CD4-positive, alpha-beta T cell (primary cell): ENCODE measurements at regions not wholly inside any gene's neighbourhood (a gene's known extent, or its start where the extent isn't known, plus 50 kb on each side); places are given as distances from the start of the nearest gene placed in this dataset.

Source experiments
- ATAC-seq: fragments of 200-7000 bp; cut with Tn5 transposase; one replicate; pipeline ENCODE4 v1.10.0; 2022; ENCODE audit warnings: mild to moderate bottlenecking; ENCODE audit not compliant: poor library complexity
- CTCF ChIA-PET: fragments of 350-600 bp; sonication (Branson Sonifier 250); formaldehyde crosslinking; loops from one replicate; lab custom pipeline; 2021; ENCODE audit warnings: antibody characterized with exemption, inconsistent platforms; lab: Charles Lee
- POLR2A ChIA-PET: fragments of 350-600 bp; sonication (Branson Sonifier 250); formaldehyde crosslinking; loops from one replicate; lab custom pipeline; 2021; ENCODE audit warnings: antibody characterized with exemption, inconsistent platforms; lab: Charles Lee
- DNase-seq, 14 experiments: peaks; one replicate each; pipeline ENCODE4 v3.0.0-alpha.2; 2013 to 2020; ENCODE audit warnings: mixed read lengths in 2 of 14
- H3K27ac ChIP-seq, 2 donors: one replicate each; pipeline versions ENCODE4 v1.5.1 to v1.7.0; 2013; ENCODE audit warnings: low read length in 2 of 2, low read depth in 1 of 2, mild to moderate bottlenecking in 1 of 2
- H3K27me3 ChIP-seq, 2 experiments: 1 replicate in 1 of 2; 2 replicates in 1 of 2; pipeline versions ENCODE4 v1.6.1 to v1.7.0; 2013; ENCODE audit warnings: low read length in 2 of 2, control low read depth in 1 of 2, mild to moderate bottlenecking in 1 of 2, moderate library complexity in 1 of 2; ENCODE audit not compliant: insufficient read depth in 2 of 2, control insufficient read depth in 1 of 2
- H3K36me3 ChIP-seq: one replicate; pipeline ENCODE4 v1.6.1; 2013; ENCODE audit warnings: low read length, control low read depth; ENCODE audit not compliant: insufficient read depth
- H3K4me1 ChIP-seq: one replicate; pipeline ENCODE4 v1.6.1; 2013; ENCODE audit warnings: low read length, control low read depth; ENCODE audit not compliant: insufficient read depth
- H3K4me3 ChIP-seq: one replicate; pipeline ENCODE4 v1.5.1; 2013; ENCODE audit warnings: mild to moderate bottlenecking, low read length, moderate library complexity
- H3K9me3 ChIP-seq, 2 experiments: 1 replicate in 1 of 2; 2 replicates in 1 of 2; pipeline versions ENCODE4 v1.6.1 to v1.7.0; 2013; ENCODE audit warnings: low read length in 2 of 2, mild to moderate bottlenecking in 2 of 2, control low read depth in 1 of 2, moderate library complexity in 1 of 2; ENCODE audit not compliant: control insufficient read depth in 1 of 2, insufficient read depth in 1 of 2
- H3K27ac Mint-ChIP-seq: one replicate; pipeline ENCODE4 v1.8.0; 2020; ENCODE audit warnings: mixed read lengths
- H3K27me3 Mint-ChIP-seq: one replicate; pipeline ENCODE4 v1.8.0; 2021; ENCODE audit warnings: mixed read lengths
- H3K36me3 Mint-ChIP-seq: one replicate; pipeline ENCODE4 v1.8.0; 2021; ENCODE audit warnings: low read depth, mixed read lengths
- H3K4me1 Mint-ChIP-seq: one replicate; pipeline ENCODE4 v1.8.0; 2021; ENCODE audit warnings: low read depth, mixed read lengths
- H3K4me3 Mint-ChIP-seq: one replicate; pipeline ENCODE4 v1.8.0; 2020; ENCODE audit warnings: mild to moderate bottlenecking, mixed read lengths
- H3K9me3 Mint-ChIP-seq: one replicate; pipeline ENCODE4 v1.8.0; 2020; ENCODE audit warnings: mixed read lengths
- CTCF ChIP-seq: fragments of 200-600 bp; IDR thresholded peaks from one replicate; pipeline ENCODE4 v1.8.0; 2022; ENCODE audit warnings: antibody characterized with exemption, mild to moderate bottlenecking
- intact Hi-C, 2 experiments: fragments of 100-400 bp; cut with DNase I in 1 of 2; cut with micrococcal nuclease in 1 of 2; formaldehyde crosslinking; loops; one replicate each; pipeline versions ENCODE4 v1.15.1 to v1.9.0; 2023 to 2025; cut with DNase I, micrococcal nuclease

DNA sequence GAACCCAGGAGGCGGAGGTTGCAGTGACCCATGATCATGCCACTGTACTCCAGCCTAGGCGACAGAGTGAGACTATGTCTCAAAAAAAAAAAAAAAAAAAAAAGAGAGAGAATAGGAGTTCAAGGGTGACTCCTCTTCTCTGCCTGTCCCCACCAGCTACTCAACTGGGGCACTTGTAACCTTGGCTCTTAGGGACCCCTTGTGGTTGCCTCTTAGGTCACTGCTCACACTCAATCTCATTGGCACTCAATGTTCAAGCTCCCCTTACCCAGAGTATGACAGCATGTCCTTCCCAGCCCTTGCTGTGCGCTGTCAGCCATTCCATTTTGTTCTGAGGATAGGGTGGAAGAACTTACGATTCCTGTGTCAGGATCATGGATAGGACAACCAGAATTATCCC is 82.4 kb upstream of the BEND4 start:
- POLR2A ChIA-PET: no interaction called here
- no peak for TF ChIP-seq CTCF
- CTCF ChIA-PET: no interaction called here

DNA sequence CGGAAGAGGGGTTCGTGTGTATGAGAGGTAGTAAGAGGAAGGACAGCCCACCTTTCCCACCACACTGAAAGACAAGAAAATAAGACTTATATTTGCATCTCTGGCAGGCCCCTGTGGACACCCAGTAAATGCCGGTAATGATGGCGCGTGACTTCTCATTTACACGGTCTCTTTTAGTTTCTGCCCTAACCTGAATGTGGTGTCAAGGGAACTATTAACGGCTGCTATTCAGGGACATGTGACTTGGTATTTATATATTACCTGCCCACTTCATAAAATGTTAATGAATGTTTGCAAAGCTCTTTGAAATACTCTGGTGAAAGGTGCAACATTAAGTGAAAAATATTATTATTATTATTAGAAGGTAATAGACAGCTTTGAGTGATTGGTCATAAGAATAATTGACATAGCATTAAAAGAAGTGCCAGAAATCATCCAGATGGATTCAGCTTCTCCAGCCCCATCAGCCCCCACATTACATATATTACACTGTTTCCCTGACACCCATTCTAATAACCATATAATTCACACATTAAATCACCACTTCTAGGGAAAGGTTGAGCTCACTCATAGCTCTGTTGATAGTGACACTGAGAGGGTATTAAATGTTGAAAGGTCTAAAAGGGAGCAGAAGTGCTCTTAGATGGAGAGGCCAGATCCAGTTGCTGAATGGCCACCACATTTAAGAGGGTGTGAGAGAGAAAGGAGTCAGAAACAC is 83.0 kb upstream of the BEND4 start:
- Histone ChIP-seq H3K27ac (no peak overlapping the region), H3K4me3 (no peak overlapping the region), H3K36me3 (no peaks in the 10 kb centered on the region), H3K27me3 (no peaks in the 10 kb centered on the region), H3K4me1 (no peaks in the 10 kb centered on the region), H3K9me3 (no peaks in the 10 kb centered on the region)
- peaks cover 4% of the 10 kb centered on the region for H3K27me3 Mint-ChIP-seq
- H3K4me1 Mint-ChIP-seq: no peaks in the 10 kb centered on the region
- H3K4me3 Mint-ChIP-seq: no peak overlapping the region
- ATAC-seq (no peak), DNase-seq (no peak)
- TF ChIP-seq CTCF: no peak
- no peak overlapping the region for H3K27ac Mint-ChIP-seq
- no peaks in the 10 kb centered on the region for H3K36me3 Mint-ChIP-seq
- ChIA-PET CTCF (no interaction called here), POLR2A (no interaction called here)
- intact Hi-C loops: no loop called here
- no peaks in the 10 kb centered on the region for H3K9me3 Mint-ChIP-seq

More for the DNA sequence above, 82.4 kb upstream of the BEND4 start:
- H3K9me3 Mint-ChIP-seq: no peaks in the 10 kb centered on the region
- H3K4me3 Mint-ChIP-seq: no peak overlapping the region
- H3K4me3 ChIP-seq: no peak overlapping the region
- no peaks in the 10 kb centered on the region for H3K36me3 Mint-ChIP-seq
- no peaks in the 10 kb centered on the region for H3K9me3 ChIP-seq
- H3K36me3 ChIP-seq: no peaks in the 10 kb centered on the region
- DNase-seq: no peak
- no peak overlapping the region for H3K27ac Mint-ChIP-seq
- intact Hi-C loops: no loop called here
- H3K27me3 ChIP-seq: no peaks in the 10 kb centered on the region
- no peak for ATAC-seq
- no peaks in the 10 kb centered on the region for H3K27me3 Mint-ChIP-seq
- no peaks in the 10 kb centered on the region for H3K4me1 ChIP-seq
- no peak overlapping the region for H3K27ac ChIP-seq
- H3K4me1 Mint-ChIP-seq: no peaks in the 10 kb centered on the region

DNA sequence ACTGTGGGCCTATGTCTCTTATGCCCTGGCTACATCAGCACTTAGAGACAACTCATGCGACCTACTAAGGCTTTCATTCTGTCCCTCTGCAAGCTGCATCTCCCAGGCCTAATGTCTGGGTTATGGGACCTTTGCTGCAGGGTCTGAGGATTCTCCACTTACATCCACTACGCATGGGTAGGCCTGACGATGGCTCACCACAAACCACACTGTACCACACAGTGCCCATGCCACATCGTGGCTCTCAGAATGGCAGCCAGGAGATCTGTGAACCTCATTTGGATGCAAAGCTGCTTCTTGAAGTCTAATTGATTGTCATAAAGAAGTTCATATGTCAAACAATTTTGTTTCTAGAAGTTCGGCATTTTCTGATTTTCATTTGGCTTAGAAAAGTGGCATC is 84.6 kb upstream of the BEND4 start:
- peaks cover 7% of the 10 kb centered on the region for H3K27me3 Mint-ChIP-seq
- no peak for ATAC-seq

More for the DNA sequence above, 84.6 kb upstream of the BEND4 start:
- H3K4me1 ChIP-seq: no peaks in the 10 kb centered on the region
- CTCF ChIA-PET: no interaction called here
- H3K36me3 Mint-ChIP-seq: no peaks in the 10 kb centered on the region
- H3K4me3 Mint-ChIP-seq: no peak overlapping the region
- H3K4me3 ChIP-seq: no peak overlapping the region
- H3K4me1 Mint-ChIP-seq: no peaks in the 10 kb centered on the region
- DNase-seq: no peak
- H3K27me3 ChIP-seq: no peaks in the 10 kb centered on the region
- H3K9me3 Mint-ChIP-seq: no peaks in the 10 kb centered on the region
- no peak overlapping the region for H3K27ac Mint-ChIP-seq
- intact Hi-C loops: no loop called here
- no peak for TF ChIP-seq CTCF
- no peaks in the 10 kb centered on the region for H3K9me3 ChIP-seq
- no peaks in the 10 kb centered on the region for H3K36me3 ChIP-seq
- POLR2A ChIA-PET: no interaction called here
- no peak overlapping the region for H3K27ac ChIP-seq
